ENCODE measurements at regions not wholly inside any gene's neighbourhood (a gene's known extent, or its start where the extent isn't known, plus 50 kb on each side); places are given as distances from the start of the nearest gene placed in this dataset.

- H3K36me3 ChIP-seq (ENCODE audit: low read depth, missing control alignments) = no peaks in the 10 kb centered on the region
- intact Hi-C loops (cut with DNase I; ENCODE audit: low total_unique reads) = no loop called here
- DNase-seq = no peak
- no peaks in the 10 kb centered on the region for H3K9me3 ChIP-seq
- H3K27ac ChIP-seq = no peak overlapping the region
- 79 to 81% methylated on average over 4 of the region's 4 CpGs for whole genome bisulfite sequencing, 2 donors
- H3K4me3 ChIP-seq = no peak overlapping the region
- TF ChIP-seq, protein P1, sequence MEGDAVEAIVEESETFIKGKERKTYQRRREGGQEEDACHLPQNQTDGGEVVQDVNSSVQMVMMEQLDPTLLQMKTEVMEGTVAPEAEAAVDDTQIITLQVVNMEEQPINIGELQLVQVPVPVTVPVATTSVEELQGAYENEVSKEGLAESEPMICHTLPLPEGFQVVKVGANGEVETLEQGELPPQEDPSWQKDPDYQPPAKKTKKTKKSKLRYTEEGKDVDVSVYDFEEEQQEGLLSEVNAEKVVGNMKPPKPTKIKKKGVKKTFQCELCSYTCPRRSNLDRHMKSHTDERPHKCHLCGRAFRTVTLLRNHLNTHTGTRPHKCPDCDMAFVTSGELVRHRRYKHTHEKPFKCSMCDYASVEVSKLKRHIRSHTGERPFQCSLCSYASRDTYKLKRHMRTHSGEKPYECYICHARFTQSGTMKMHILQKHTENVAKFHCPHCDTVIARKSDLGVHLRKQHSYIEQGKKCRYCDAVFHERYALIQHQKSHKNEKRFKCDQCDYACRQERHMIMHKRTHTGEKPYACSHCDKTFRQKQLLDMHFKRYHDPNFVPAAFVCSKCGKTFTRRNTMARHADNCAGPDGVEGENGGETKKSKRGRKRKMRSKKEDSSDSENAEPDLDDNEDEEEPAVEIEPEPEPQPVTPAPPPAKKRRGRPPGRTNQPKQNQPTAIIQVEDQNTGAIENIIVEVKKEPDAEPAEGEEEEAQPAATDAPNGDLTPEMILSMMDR (IDR thresholded peaks at IDR 0.05) = no peak
- TF ChIP-seq POLR2A (IDR thresholded peaks at IDR 0.05) = no peak
- no peaks in the 10 kb centered on the region for H3K4me1 ChIP-seq
- no peaks in the 10 kb centered on the region for H3K27me3 ChIP-seq
Observed at GRCh38 chr3:78360849-78361248, 1321.0 kb downstream of the ROBO2 start.

DNA sequence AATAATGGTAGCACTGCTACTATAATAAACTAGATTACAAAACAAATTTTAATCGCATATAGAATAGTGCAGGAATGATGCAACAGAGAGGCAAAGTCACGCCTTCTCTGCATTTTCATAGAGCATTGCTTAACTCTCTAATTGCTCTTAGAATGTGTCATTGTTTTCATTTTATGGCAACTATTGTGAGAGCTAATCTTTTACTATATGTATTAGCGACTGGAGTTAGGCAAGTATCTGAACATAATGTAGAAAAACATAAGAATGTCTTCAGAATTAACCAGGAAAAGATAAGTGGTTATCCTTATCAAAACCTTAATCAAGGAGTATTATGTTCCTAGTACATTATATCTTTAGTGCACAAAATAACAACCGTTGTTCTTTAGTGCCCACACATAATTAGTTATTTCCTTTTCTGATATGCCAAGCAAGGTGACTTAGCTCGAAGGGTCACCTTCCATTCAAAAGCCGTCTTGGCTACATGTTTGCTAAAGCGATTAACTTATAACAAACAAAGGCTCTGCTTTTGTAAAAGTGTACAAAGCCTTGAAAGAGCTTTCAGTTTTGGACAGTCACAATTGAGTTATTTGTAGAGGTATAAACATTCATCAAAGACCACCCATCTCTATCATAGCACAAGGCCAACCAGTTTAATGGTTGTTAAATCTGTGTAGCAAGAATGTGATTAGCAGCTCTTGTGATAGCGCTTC is 1328.9 kb downstream of the ROBO2 start:
- no peaks in the 10 kb centered on the region for H3K36me3 ChIP-seq (ENCODE audit: low read depth, missing control alignments)
- no peaks in the 10 kb centered on the region for H3K27me3 ChIP-seq
- intact Hi-C loops (cut with DNase I; ENCODE audit: low total_unique reads) = no loop called here
- H3K4me3 ChIP-seq = no peak overlapping the region
- DNase-seq = no peak
- H3K9me3 ChIP-seq = no peaks in the 10 kb centered on the region
- TF ChIP-seq, protein P1 (IDR thresholded peaks at IDR 0.05) = no peak
- TF ChIP-seq POLR2A (IDR thresholded peaks at IDR 0.05) = no peak
- no peak overlapping the region for H3K27ac ChIP-seq
- 77 to 81% methylated on average over 8 of the region's 8 CpGs for WGBS, 2 donors
- H3K4me1 ChIP-seq = no peaks in the 10 kb centered on the region

- TF ChIP-seq, protein P1 (IDR thresholded peaks at IDR 0.05) = no peak
- no peak for TF ChIP-seq POLR2A (IDR thresholded peaks at IDR 0.05)
- no peaks in the 10 kb centered on the region for H3K4me1 ChIP-seq
- no peaks in the 10 kb centered on the region for H3K9me3 ChIP-seq
- no peaks in the 10 kb centered on the region for H3K36me3 ChIP-seq (ENCODE audit: low read depth, missing control alignments)
- 40% methylated on average over 1 of the region's 1 CpG; no CpG with 5 or more reads in 1 of the 2 donors for WGBS, 2 donors
- DNase-seq = no peak
- H3K27ac ChIP-seq = no peak overlapping the region
- H3K4me3 ChIP-seq = no peak overlapping the region
- intact Hi-C loops (cut with DNase I; ENCODE audit: low total_unique reads) = no loop called here
- no peaks in the 10 kb centered on the region for H3K27me3 ChIP-seq
Observed at GRCh38 chr3:78390221-78390620, 1350.3 kb downstream of the ROBO2 start.

- intact Hi-C loops (cut with DNase I; ENCODE audit: low total_unique reads) = no loop called here
- H3K27me3 ChIP-seq = no peaks in the 10 kb centered on the region
- no peaks in the 10 kb centered on the region for H3K4me1 ChIP-seq
- H3K36me3 ChIP-seq (ENCODE audit: low read depth, missing control alignments) = no peaks in the 10 kb centered on the region
- 75 to 91% methylated on average over 2 of the region's 2 CpGs for WGBS, 2 donors
- no peak overlapping the region for H3K27ac ChIP-seq
- DNase-seq = no peak
- no peak overlapping the region for H3K4me3 ChIP-seq
- H3K9me3 ChIP-seq = no peaks in the 10 kb centered on the region
- no peak for TF ChIP-seq POLR2A (IDR thresholded peaks at IDR 0.05)
- TF ChIP-seq, protein P1 (IDR thresholded peaks at IDR 0.05) = no peak
Observed at GRCh38 chr3:78398401-78398800, 1358.5 kb downstream of the ROBO2 start.

GRCh38 chr3:78402720-78403119 is 1362.8 kb downstream of the ROBO2 start:
- TF ChIP-seq, protein P1 (IDR thresholded peaks at IDR 0.05) = no peak
- no peak for TF ChIP-seq POLR2A (IDR thresholded peaks at IDR 0.05)

More at GRCh38 chr3:78402720-78403119, 1362.8 kb downstream of the ROBO2 start:
- intact Hi-C loops (cut with DNase I; ENCODE audit: low total_unique reads) = no loop called here
- no peak overlapping the region for H3K27ac ChIP-seq
- DNase-seq = no peak
- no peaks in the 10 kb centered on the region for H3K36me3 ChIP-seq (ENCODE audit: low read depth, missing control alignments)
- H3K4me1 ChIP-seq = no peaks in the 10 kb centered on the region
- H3K4me3 ChIP-seq = no peak overlapping the region
- WGBS, 2 donors = 85 to 88% methylated on average over 1 of the region's 1 CpG
- H3K27me3 ChIP-seq = no peaks in the 10 kb centered on the region
- H3K9me3 ChIP-seq = no peaks in the 10 kb centered on the region

Measured in testis (tissue), 2 donors.